ENCODE measurements at regions not wholly inside any gene's neighbourhood (a gene's known extent, or its start where the extent isn't known, plus 50 kb on each side); places are given as distances from the start of the nearest gene placed in this dataset.

DNA sequence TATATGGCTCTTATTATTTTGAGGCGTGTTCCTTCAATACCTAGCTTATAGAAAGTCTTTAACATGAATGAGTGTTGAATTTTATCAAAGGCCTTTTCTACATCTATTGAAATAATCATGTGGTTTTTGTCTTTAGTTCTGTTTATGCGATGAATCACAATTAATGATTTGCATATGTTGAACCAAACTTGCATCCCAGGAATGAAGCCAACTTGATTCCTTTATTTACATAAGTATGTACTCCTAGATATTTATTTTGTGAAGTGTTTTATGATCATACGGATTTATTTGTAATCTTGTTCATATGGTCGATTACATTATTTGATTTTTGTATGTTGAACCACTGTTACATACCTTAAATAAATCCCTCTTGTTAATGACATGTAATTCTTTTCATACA lies 244.3 kb upstream of the KCND2 start:
- Histone ChIP-seq H3K4me3 (ENCODE audit: low read depth, low read length) (no peak overlapping the region), H3K27me3 (ENCODE audit: control insufficient read depth, insufficient read depth, low read length) (no peaks in the 10 kb centered on the region), H3K36me3 (ENCODE audit: control insufficient read depth, insufficient read depth, low read length) (no peaks in the 10 kb centered on the region)
- no peak for DNase-seq (ENCODE audit: low read depth)
- no peak for TF ChIP-seq CTCF (IDR thresholded peaks at IDR 0.05; ENCODE audit: insufficient read depth, low read length, poor library complexity, severe bottlenecking)

DNA sequence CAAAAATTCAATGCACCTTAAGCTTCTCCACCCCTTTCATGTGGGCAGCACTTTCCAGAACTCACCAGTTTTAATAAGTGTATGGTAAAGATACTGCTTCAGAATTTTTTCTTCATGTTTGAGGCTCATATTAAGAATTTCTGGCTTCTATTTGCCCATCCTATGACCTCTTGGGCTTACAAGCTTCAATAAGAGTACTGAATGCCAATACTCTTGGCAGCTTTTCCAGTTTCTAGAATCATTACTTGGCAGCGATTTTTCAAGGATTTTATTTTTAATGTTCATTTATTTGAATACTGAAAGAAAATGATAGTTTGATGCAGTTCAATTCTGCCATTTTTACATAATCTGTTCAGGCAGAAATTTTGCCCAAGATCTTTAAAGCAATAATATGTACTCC lies 242.1 kb upstream of the KCND2 start:
- no peak for DNase-seq (ENCODE audit: low read depth)
- TF ChIP-seq CTCF (IDR thresholded peaks at IDR 0.05; ENCODE audit: insufficient read depth, low read length, poor library complexity, severe bottlenecking) = no peak
- H3K36me3 ChIP-seq (ENCODE audit: control insufficient read depth, insufficient read depth, low read length) = no peaks in the 10 kb centered on the region
- H3K4me3 ChIP-seq (ENCODE audit: low read depth, low read length) = no peak overlapping the region
- H3K27me3 ChIP-seq (ENCODE audit: control insufficient read depth, insufficient read depth, low read length) = no peaks in the 10 kb centered on the region

- DNase-seq (ENCODE audit: low read depth) = no peak
- no peaks in the 10 kb centered on the region for H3K36me3 ChIP-seq (ENCODE audit: control insufficient read depth, insufficient read depth, low read length)
- H3K27me3 ChIP-seq (ENCODE audit: control insufficient read depth, insufficient read depth, low read length) = no peaks in the 10 kb centered on the region
- TF ChIP-seq CTCF (IDR thresholded peaks at IDR 0.05; ENCODE audit: insufficient read depth, low read length, poor library complexity, severe bottlenecking) = no peak
- no peak overlapping the region for H3K4me3 ChIP-seq (ENCODE audit: low read depth, low read length)
Observed at GRCh38 chr7:120033114-120033513, 239.9 kb upstream of the KCND2 start.

DNA sequence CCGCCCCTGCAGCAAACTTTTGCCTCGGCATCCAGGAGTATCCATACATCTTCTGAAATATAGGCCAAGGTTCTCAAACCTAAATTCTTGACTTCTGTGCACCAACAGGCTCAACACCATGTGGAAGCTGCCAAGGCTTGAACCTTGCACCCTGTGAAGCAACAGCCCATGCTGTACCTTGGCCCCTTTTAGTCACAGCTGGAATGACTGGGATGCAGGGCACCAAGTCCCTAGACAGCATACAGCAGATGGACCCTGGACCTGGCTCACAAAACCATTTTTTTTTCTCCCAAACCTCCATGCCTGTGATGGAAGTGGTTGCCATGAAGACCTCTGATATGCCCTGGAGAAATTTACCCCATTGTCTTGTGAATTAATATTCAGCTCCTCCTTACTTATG lies 233.8 kb upstream of the KCND2 start:
- Histone ChIP-seq H3K36me3 (ENCODE audit: control insufficient read depth, insufficient read depth, low read length) (no peaks in the 10 kb centered on the region), H3K4me3 (ENCODE audit: low read depth, low read length) (no peak overlapping the region), H3K27me3 (ENCODE audit: control insufficient read depth, insufficient read depth, low read length) (no peaks in the 10 kb centered on the region)
- TF ChIP-seq CTCF (IDR thresholded peaks at IDR 0.05; ENCODE audit: insufficient read depth, low read length, poor library complexity, severe bottlenecking) = no peak
- DNase-seq (ENCODE audit: low read depth) = no peak

GRCh38 chr7:120041798-120042197 lies 231.2 kb upstream of the KCND2 start:
- no peak for DNase-seq (ENCODE audit: low read depth)
- no peak overlapping the region for H3K4me3 ChIP-seq (ENCODE audit: low read depth, low read length)
- TF ChIP-seq CTCF (IDR thresholded peaks at IDR 0.05; ENCODE audit: insufficient read depth, low read length, poor library complexity, severe bottlenecking) = no peak
- H3K36me3 ChIP-seq (ENCODE audit: control insufficient read depth, insufficient read depth, low read length) = no peaks in the 10 kb centered on the region
- H3K27me3 ChIP-seq (ENCODE audit: control insufficient read depth, insufficient read depth, low read length) = no peaks in the 10 kb centered on the region

- no peaks in the 10 kb centered on the region for H3K36me3 ChIP-seq (ENCODE audit: control insufficient read depth, insufficient read depth, low read length)
- TF ChIP-seq CTCF (IDR thresholded peaks at IDR 0.05; ENCODE audit: insufficient read depth, low read length, poor library complexity, severe bottlenecking) = no peak
- DNase-seq (ENCODE audit: low read depth) = no peak
- no peak overlapping the region for H3K4me3 ChIP-seq (ENCODE audit: low read depth, low read length)
- no peaks in the 10 kb centered on the region for H3K27me3 ChIP-seq (ENCODE audit: control insufficient read depth, insufficient read depth, low read length)
Observed at GRCh38 chr7:120043250-120043649, 229.7 kb upstream of the KCND2 start.
